Nucleus accumbens (tissue), 56 donors: ENCODE measurements at regions not wholly inside any gene's neighbourhood (a gene's known extent, or its start where the extent isn't known, plus 50 kb on each side); places are given as distances from the start of the nearest gene placed in this dataset.

ENCODE experiments used
- DNase-seq, 56 donors: peaks; one replicate each; lab custom pipeline; 2025; lab: John Stamatoyannopoulos, UW

GRCh38 chr18:78687736-78688135 is 291.9 kb upstream of the SALL3 start:
- no peak for DNase-seq

DNA sequence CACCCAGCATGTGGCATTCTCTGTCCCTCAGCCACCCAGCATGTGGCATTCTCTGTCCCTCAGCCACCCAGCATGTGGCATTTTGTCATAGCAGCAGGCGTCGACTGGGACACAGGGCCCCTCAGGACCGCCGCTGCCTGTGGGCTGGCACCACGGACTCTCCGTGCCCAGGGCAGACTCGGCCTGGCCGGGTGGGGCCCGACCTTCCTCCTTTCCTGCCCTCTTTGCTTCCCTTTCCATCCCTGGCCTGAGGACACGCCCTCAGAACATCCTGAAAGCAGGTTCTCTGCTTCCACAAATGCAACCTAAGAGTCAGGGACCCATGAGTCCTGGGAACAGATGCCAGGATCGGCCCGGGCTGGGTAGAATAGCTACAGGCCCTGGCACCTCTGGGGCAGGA is 291.4 kb upstream of the SALL3 start:
- DNase-seq, result no peak

DNA sequence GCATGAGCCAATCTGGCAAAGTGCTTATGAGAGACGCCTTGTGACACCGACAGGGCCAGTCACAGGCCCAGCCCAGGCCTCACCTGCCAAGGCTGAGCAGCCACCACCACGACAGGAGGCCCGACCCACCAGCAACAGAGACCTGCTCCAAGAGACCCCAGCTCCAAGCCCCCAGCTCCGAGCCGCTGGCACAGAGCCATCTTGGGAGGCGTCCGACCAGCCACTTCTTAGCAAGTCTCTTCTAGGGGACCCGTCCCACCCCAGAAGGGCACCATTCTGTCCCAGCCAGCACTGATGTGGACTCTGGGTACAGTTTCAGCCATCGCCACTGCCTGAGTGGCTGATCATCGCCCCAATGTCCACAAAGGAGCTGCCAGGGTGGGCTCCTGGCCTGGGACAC is 290.7 kb upstream of the SALL3 start:
- no peak for DNase-seq

DNA sequence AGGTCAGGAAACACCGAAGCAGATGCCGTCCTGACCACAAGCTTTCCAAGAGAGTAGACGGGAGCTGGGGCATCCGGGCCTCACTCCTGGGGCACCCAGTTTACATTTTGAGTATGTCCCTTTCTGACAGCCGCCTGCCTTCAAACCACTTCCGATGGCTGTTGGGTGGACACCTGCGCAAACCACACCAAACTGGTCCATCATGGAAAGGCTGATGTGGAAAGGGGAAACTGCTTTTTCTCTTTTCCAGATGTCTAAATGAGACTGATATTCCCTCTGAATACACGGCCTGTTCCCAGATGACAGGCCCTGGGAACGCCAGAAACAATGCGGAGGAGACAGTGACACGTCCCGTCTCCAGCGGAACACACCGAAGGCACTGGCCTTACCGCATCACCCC is 290.0 kb upstream of the SALL3 start:
- DNase-seq, result no peak

DNA sequence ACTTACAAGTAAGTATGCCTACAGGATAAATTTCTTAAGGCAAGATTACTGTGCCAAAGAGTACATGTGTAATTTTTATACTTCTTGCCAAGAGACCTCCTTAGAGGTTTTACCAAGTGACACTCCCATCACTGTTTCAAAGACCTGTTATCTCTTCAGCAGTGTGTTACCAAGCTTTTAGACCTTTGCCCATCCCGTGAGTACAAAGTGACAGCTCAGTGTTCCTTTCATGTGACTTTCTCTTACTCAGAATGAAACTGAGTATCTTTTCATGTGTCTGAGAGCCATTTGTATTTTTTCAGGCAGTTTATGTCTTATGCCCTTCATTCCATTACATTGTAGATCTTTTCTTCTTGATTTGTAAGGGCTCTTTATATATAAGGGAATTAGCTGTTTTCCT is 287.5 kb upstream of the SALL3 start:
- no peak for DNase-seq

GRCh38 chr18:78693429-78693828 is 286.2 kb upstream of the SALL3 start:
- no peak for DNase-seq

GRCh38 chr18:78696698-78697435 is 282.8 kb upstream of the SALL3 start:
- DNase-seq, result no peak

DNA sequence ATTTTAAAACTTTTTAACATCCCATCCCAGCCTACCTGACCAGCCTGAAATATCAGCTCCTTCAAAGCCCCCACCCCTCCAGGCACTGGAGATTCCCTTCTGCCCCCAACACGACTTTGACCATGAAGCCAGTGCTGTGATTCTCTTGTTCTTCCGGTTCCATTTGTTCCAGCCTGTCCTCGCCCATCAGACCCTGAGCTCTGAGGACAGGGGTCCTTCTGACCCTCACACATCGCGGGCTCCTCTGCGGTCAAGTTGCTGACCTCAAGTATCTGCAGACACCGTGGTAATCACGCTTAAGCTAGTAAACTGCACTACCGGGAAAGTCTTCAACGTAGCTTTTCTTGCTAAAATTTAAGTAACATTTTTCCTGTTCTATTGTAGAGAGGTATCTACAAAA is 282.2 kb upstream of the SALL3 start:
- no peak for DNase-seq

DNA sequence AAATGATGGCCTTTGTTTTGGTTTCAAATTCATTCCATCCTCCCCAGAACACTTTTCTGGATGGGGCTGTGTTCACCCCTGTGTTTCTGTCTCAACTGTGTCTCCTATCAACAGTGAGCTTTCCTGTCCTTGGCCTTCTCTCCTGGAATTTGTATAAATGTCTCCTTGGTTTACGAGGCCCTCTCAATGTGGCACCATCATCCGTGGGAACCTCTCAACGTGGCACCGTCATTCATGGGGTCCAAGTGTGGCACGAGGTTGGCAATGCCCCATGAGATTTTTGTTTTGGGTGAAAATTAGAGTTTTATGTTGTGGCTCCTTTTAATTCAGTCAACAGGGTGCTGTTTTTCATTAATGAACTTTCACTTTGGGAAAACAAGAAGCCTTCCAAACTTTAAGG is 280.7 kb upstream of the SALL3 start:
- no peak for DNase-seq

DNA sequence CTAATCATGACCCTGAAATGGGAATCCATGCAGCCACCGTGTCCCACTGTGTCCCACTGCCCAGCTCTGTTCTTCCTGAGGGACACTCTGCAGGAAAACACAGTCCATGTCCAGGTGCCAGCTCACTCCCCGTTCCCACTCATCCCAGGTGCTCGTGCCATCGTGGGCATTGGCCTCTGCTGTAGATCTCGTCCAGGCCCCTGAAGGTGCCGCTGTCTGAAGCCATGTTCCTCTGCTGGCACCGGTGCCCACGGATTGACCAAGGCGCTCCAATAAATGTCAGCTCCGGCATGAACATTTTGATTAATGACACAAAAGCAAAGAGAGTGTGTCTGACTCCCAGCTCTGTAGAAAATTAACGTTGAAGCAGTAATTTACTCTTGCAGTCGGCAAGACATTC is 280.1 kb upstream of the SALL3 start:
- no peak for DNase-seq

- DNase-seq, result no peak
These were observed 277.7 kb upstream of the SALL3 start for GRCh38 chr18:78701771-78702396.

DNA sequence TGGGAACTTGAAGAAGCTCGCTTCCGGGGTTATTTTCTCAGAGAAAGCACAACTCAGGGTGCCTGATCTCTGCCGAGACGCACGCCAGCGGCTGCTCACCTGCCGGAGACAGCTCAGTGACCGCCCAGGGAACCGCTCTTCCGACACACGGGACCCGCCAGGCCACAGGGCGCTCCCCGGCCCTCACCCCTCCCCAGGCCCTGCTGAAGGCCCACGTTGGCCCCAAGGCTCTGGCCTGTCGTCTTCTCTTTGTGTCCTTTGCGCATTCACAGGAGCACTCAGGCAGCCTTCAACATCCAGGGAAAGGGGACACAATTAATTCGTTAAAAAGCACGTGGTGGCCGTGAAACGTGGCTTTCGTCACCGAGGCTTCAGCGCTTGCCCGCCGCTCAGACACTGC is 276.3 kb upstream of the SALL3 start:
- DNase-seq, result peak in 1 of 56 donors; percentile 13

GRCh38 chr18:78704971-78705461 is 274.6 kb upstream of the SALL3 start:
- DNase-seq, result no peak

GRCh38 chr18:78709261-78709809 is 270.3 kb upstream of the SALL3 start:
- DNase-seq, result no peak

DNA sequence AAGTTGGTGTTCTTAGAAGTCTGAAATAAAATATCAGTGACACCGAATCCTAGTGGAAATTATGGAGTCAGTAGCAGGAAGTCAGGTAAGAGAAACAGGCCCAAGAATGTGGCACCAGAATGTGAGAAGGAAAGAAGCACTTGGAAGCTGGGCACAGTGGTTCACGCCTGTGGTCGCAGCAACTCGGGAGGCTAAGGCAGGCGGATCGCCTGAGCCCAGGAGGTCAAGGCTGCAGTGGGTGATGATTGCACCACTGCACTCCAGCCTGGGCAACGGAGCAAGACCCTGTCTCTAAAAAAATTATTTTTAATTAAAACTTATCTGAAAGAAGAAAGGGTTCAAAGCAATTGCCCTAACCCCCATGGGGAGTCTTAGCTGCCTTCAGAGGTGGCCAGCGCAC is 268.3 kb upstream of the SALL3 start:
- DNase-seq, result no peak

DNA sequence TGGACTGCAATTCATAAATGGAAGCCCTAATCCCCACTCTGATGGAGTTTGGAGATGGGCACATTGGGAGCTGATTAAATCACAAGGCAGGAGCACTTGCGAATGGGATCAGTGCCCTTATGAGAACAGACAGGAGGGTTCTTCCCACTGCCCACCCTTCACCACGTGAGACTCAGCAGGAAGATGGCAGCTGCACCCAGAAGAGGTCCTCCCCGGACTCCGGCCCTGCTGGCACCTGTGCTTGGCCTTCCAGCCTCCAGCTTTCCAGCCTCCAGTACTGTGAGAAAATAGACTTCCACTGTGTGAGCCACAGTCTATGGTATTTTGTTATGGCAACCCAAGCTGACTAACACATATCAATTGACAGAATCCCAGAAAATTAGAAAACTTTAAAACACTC is 267.6 kb upstream of the SALL3 start:
- no peak for DNase-seq

DNA sequence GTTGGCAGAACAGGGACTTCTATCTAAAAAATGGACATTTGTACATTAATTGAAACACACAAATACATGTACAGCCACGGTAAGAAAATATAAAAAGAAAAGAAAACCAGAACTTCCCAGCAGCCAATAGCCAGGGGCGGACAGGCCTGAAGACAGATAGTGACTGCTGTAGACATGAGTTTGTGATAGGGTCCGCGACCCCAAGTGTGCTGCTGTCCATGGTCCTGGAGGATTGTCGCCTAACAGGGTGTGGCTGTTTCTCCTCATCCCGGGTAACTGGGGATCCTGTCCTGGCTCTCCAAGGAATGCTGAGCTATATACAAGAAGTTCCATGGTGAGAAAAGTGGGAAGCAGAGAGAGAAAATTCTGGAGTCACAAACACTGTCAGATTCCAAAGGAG is 266.5 kb upstream of the SALL3 start:
- DNase-seq, result no peak

- DNase-seq, result no peak
These were observed 265.9 kb upstream of the SALL3 start for GRCh38 chr18:78713726-78714125.

DNA sequence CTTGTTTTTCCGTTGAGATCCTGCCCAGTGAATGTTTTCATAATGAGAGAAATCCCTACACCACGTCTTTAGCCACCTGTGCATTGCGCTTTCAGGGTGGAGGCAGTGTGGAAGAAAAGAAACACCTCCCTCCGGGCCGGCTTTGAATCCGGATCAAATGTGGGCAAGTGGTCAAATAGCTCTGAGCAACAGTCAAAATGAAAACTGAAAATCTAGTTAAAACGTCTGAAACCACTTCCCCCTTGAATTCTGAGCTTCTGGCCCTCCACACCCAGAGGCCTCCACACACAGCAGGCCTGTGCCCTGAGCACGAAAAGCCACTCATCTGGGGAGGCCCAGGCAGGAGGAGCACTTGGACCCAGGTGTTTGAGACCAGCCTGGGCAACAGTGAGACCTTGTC is 263.6 kb upstream of the SALL3 start:
- DNase-seq, result no peak

GRCh38 chr18:78716581-78716980 is 263.0 kb upstream of the SALL3 start:
- DNase-seq, result no peak

DNA sequence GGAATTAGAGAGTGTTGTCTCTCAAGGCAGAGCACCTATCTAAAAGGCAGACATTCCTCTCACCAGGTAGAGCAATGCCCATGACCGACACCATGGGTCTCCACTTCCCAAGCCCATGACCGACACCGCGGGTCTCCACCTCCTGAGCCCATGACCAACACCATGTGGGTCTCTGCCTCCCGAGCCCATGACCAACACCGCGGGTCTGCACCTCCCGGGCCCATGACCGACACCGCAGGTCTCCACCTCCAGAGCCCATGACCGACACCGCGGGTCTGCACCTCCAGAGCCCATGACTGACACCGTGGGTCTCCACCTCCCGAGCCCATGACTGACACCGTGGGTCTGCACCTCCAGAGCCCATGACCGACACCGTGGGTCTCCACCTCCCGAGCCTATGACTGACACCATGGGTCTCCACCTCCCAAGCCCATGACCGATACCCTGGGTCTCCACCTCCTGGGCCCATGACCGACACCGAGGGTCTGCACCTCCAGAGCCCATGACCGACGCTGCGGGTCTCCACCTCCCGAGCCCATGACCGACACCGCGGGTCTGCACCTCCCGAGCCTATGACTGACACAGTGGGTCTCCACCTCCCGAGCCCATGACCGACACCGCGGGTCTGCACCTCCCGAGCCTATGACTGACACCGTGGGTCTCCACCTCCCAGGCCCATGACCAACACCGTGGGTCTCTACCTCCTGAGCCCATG is 262.4 kb upstream of the SALL3 start:
- DNase-seq, result no peak

- DNase-seq, result no peak
These were observed 261.9 kb upstream of the SALL3 start for GRCh38 chr18:78717766-78718150.
